ENCODE measurements at regions not wholly inside any gene's neighbourhood (a gene's known extent, or its start where the extent isn't known, plus 50 kb on each side); places are given as distances from the start of the nearest gene placed in this dataset.

- no peak overlapping the region for H3K4me3 ChIP-seq (ENCODE audit: low read length)
- no peaks in the 10 kb centered on the region for H3K36me3 ChIP-seq (ENCODE audit: insufficient read depth, low read depth, low read length)
- no peak overlapping the region for H3K27ac ChIP-seq (ENCODE audit: low read length)
Measured at GRCh38 chr10:4201866-4202825, 417.1 kb upstream of the KLF6 start.

GRCh38 chr10:4199196-4199595 lies 414.2 kb upstream of the KLF6 start:
- H3K4me1 ChIP-seq (ENCODE audit: insufficient read depth, low read length) = no peaks in the 10 kb centered on the region
- no peaks in the 10 kb centered on the region for H3K27me3 ChIP-seq (ENCODE audit: insufficient read depth, low read length)
- H3K4me3 ChIP-seq (ENCODE audit: low read length) = no peak overlapping the region
- no peaks in the 10 kb centered on the region for H3K9me3 ChIP-seq (ENCODE audit: insufficient read depth, low read depth, low read length)
- no peak overlapping the region for H3K9ac ChIP-seq (ENCODE audit: low read depth, low read length)
- H3K36me3 ChIP-seq (ENCODE audit: insufficient read depth, low read depth, low read length) = no peaks in the 10 kb centered on the region
- no peak overlapping the region for H3K27ac ChIP-seq (ENCODE audit: low read length)

More at GRCh38 chr10:4201866-4202825, 417.1 kb upstream of the KLF6 start:
- H3K4me1 ChIP-seq (ENCODE audit: insufficient read depth, low read length) = no peaks in the 10 kb centered on the region
- H3K27me3 ChIP-seq (ENCODE audit: insufficient read depth, low read length) = no peaks in the 10 kb centered on the region
- H3K9ac ChIP-seq (ENCODE audit: low read depth, low read length) = no peak overlapping the region
- H3K9me3 ChIP-seq (ENCODE audit: insufficient read depth, low read depth, low read length) = no peaks in the 10 kb centered on the region

GRCh38 chr10:4198216-4198615 lies 413.2 kb upstream of the KLF6 start:
- Histone ChIP-seq H3K4me1 (ENCODE audit: insufficient read depth, low read length) (no peaks in the 10 kb centered on the region), H3K27ac (ENCODE audit: low read length) (no peak overlapping the region), H3K27me3 (ENCODE audit: insufficient read depth, low read length) (no peaks in the 10 kb centered on the region), H3K36me3 (ENCODE audit: insufficient read depth, low read depth, low read length) (no peaks in the 10 kb centered on the region), H3K9me3 (ENCODE audit: insufficient read depth, low read depth, low read length) (no peaks in the 10 kb centered on the region), H3K4me3 (ENCODE audit: low read length) (no peak overlapping the region), H3K9ac (ENCODE audit: low read depth, low read length) (no peak overlapping the region)

GRCh38 chr10:4197676-4198075 lies 412.7 kb upstream of the KLF6 start:
- H3K27ac ChIP-seq (ENCODE audit: low read length) = no peak overlapping the region
- no peaks in the 10 kb centered on the region for H3K36me3 ChIP-seq (ENCODE audit: insufficient read depth, low read depth, low read length)
- H3K4me3 ChIP-seq (ENCODE audit: low read length) = no peak overlapping the region
- H3K9me3 ChIP-seq (ENCODE audit: insufficient read depth, low read depth, low read length) = no peaks in the 10 kb centered on the region
- no peaks in the 10 kb centered on the region for H3K4me1 ChIP-seq (ENCODE audit: insufficient read depth, low read length)
- H3K9ac ChIP-seq (ENCODE audit: low read depth, low read length) = no peak overlapping the region
- no peaks in the 10 kb centered on the region for H3K27me3 ChIP-seq (ENCODE audit: insufficient read depth, low read length)

GRCh38 chr10:4196771-4197390 lies 411.9 kb upstream of the KLF6 start:
- no peaks in the 10 kb centered on the region for H3K9me3 ChIP-seq (ENCODE audit: insufficient read depth, low read depth, low read length)
- H3K4me3 ChIP-seq (ENCODE audit: low read length) = no peak overlapping the region
- H3K27ac ChIP-seq (ENCODE audit: low read length) = no peak overlapping the region
- no peaks in the 10 kb centered on the region for H3K27me3 ChIP-seq (ENCODE audit: insufficient read depth, low read length)
- no peaks in the 10 kb centered on the region for H3K4me1 ChIP-seq (ENCODE audit: insufficient read depth, low read length)
- H3K9ac ChIP-seq (ENCODE audit: low read depth, low read length) = no peak overlapping the region
- H3K36me3 ChIP-seq (ENCODE audit: insufficient read depth, low read depth, low read length) = no peaks in the 10 kb centered on the region

- Histone ChIP-seq H3K9ac (ENCODE audit: low read depth, low read length) (no peak overlapping the region), H3K27ac (ENCODE audit: low read length) (no peak overlapping the region), H3K9me3 (ENCODE audit: insufficient read depth, low read depth, low read length) (no peaks in the 10 kb centered on the region), H3K4me3 (ENCODE audit: low read length) (no peak overlapping the region), H3K36me3 (ENCODE audit: insufficient read depth, low read depth, low read length) (no peaks in the 10 kb centered on the region), H3K27me3 (ENCODE audit: insufficient read depth, low read length) (no peaks in the 10 kb centered on the region), H3K4me1 (ENCODE audit: insufficient read depth, low read length) (no peaks in the 10 kb centered on the region)
Measured at GRCh38 chr10:4196183-4196582, 411.2 kb upstream of the KLF6 start.

- no peaks in the 10 kb centered on the region for H3K36me3 ChIP-seq (ENCODE audit: insufficient read depth, low read depth, low read length)
- no peak overlapping the region for H3K4me3 ChIP-seq (ENCODE audit: low read length)
- no peaks in the 10 kb centered on the region for H3K4me1 ChIP-seq (ENCODE audit: insufficient read depth, low read length)
- no peaks in the 10 kb centered on the region for H3K9me3 ChIP-seq (ENCODE audit: insufficient read depth, low read depth, low read length)
- H3K27me3 ChIP-seq (ENCODE audit: insufficient read depth, low read length) = no peaks in the 10 kb centered on the region
- no peak overlapping the region for H3K9ac ChIP-seq (ENCODE audit: low read depth, low read length)
- no peak overlapping the region for H3K27ac ChIP-seq (ENCODE audit: low read length)
Measured at GRCh38 chr10:4195213-4195612, 410.2 kb upstream of the KLF6 start.

- H3K27ac ChIP-seq (ENCODE audit: low read length) = no peak overlapping the region
- H3K9ac ChIP-seq (ENCODE audit: low read depth, low read length) = no peak overlapping the region
- H3K27me3 ChIP-seq (ENCODE audit: insufficient read depth, low read length) = no peaks in the 10 kb centered on the region
- H3K4me3 ChIP-seq (ENCODE audit: low read length) = no peak overlapping the region
- no peaks in the 10 kb centered on the region for H3K4me1 ChIP-seq (ENCODE audit: insufficient read depth, low read length)
- no peaks in the 10 kb centered on the region for H3K9me3 ChIP-seq (ENCODE audit: insufficient read depth, low read depth, low read length)
- no peaks in the 10 kb centered on the region for H3K36me3 ChIP-seq (ENCODE audit: insufficient read depth, low read depth, low read length)
Measured at GRCh38 chr10:4194231-4194630, 409.2 kb upstream of the KLF6 start.

GRCh38 chr10:4191894-4192293 lies 406.9 kb upstream of the KLF6 start:
- H3K27ac ChIP-seq (ENCODE audit: low read length) = no peak overlapping the region
- no peaks in the 10 kb centered on the region for H3K9me3 ChIP-seq (ENCODE audit: insufficient read depth, low read depth, low read length)
- H3K36me3 ChIP-seq (ENCODE audit: insufficient read depth, low read depth, low read length) = no peaks in the 10 kb centered on the region
- no peak overlapping the region for H3K4me3 ChIP-seq (ENCODE audit: low read length)
- H3K4me1 ChIP-seq (ENCODE audit: insufficient read depth, low read length) = no peaks in the 10 kb centered on the region
- H3K9ac ChIP-seq (ENCODE audit: low read depth, low read length) = no peak overlapping the region
- no peaks in the 10 kb centered on the region for H3K27me3 ChIP-seq (ENCODE audit: insufficient read depth, low read length)

GRCh38 chr10:4191354-4191753 lies 406.3 kb upstream of the KLF6 start:
- H3K27ac ChIP-seq (ENCODE audit: low read length) = no peak overlapping the region
- no peak overlapping the region for H3K4me3 ChIP-seq (ENCODE audit: low read length)
- no peak overlapping the region for H3K9ac ChIP-seq (ENCODE audit: low read depth, low read length)
- H3K27me3 ChIP-seq (ENCODE audit: insufficient read depth, low read length) = no peaks in the 10 kb centered on the region
- H3K4me1 ChIP-seq (ENCODE audit: insufficient read depth, low read length) = no peaks in the 10 kb centered on the region
- no peaks in the 10 kb centered on the region for H3K36me3 ChIP-seq (ENCODE audit: insufficient read depth, low read depth, low read length)
- H3K9me3 ChIP-seq (ENCODE audit: insufficient read depth, low read depth, low read length) = no peaks in the 10 kb centered on the region

- H3K36me3 ChIP-seq (ENCODE audit: insufficient read depth, low read depth, low read length) = no peaks in the 10 kb centered on the region
- no peak overlapping the region for H3K4me3 ChIP-seq (ENCODE audit: low read length)
- no peak overlapping the region for H3K27ac ChIP-seq (ENCODE audit: low read length)
- H3K27me3 ChIP-seq (ENCODE audit: insufficient read depth, low read length) = no peaks in the 10 kb centered on the region
- H3K9ac ChIP-seq (ENCODE audit: low read depth, low read length) = no peak overlapping the region
- H3K4me1 ChIP-seq (ENCODE audit: insufficient read depth, low read length) = no peaks in the 10 kb centered on the region
- no peaks in the 10 kb centered on the region for H3K9me3 ChIP-seq (ENCODE audit: insufficient read depth, low read depth, low read length)
Measured at GRCh38 chr10:4190876-4191275, 405.9 kb upstream of the KLF6 start.

GRCh38 chr10:4189281-4189680 lies 404.3 kb upstream of the KLF6 start:
- H3K36me3 ChIP-seq (ENCODE audit: insufficient read depth, low read depth, low read length) = no peaks in the 10 kb centered on the region
- H3K4me3 ChIP-seq (ENCODE audit: low read length) = no peak overlapping the region
- H3K9me3 ChIP-seq (ENCODE audit: insufficient read depth, low read depth, low read length) = no peaks in the 10 kb centered on the region
- no peaks in the 10 kb centered on the region for H3K27me3 ChIP-seq (ENCODE audit: insufficient read depth, low read length)
- H3K9ac ChIP-seq (ENCODE audit: low read depth, low read length) = no peak overlapping the region
- no peaks in the 10 kb centered on the region for H3K4me1 ChIP-seq (ENCODE audit: insufficient read depth, low read length)
- H3K27ac ChIP-seq (ENCODE audit: low read length) = no peak overlapping the region
